ENCODE measurements at regions not wholly inside any gene's neighbourhood (a gene's known extent, or its start where the extent isn't known, plus 50 kb on each side); places are given as distances from the start of the nearest gene placed in this dataset.
A peak's percentile ranks its signal among the peaks of the same experiment; 100 is the strongest.

- ChIA-PET POLR2A (no interaction called here), CTCF (interaction anchor here (0.6 kb wide), 1 partner anchor 561 kb away, joined by 3 read pairs; no protein-coding TSS in a partner anchor)
- no peak overlapping the region for H3K4me3 ChIP-seq
- ATAC-seq, result no peak
- no peak for TF ChIP-seq CBX2 (IDR thresholded peaks at IDR 0.05; ENCODE audit: borderline replicate concordance, low read depth)
- no peak for TF ChIP-seq HOXB5 (CRISPR knock-in tag; IDR thresholded peaks at IDR 0.05)
- TF ChIP-seq NFE2L2 (conservative IDR thresholded peaks at IDR 0.05; ENCODE audit: low read length), result no peak
- no peak for TF ChIP-seq HOXB13 (CRISPR knock-in tag; IDR thresholded peaks at IDR 0.05; ENCODE audit: low read depth)
- no peak for TF ChIP-seq JUN (IDR thresholded peaks at IDR 0.05)
- TF ChIP-seq HDAC2 (IDR thresholded peaks at IDR 0.05), result no peak
- no peak for TF ChIP-seq EP300 (IDR thresholded peaks at IDR 0.05)
- no peak for TF ChIP-seq RFX5 (IDR thresholded peaks at IDR 0.05)
- no peak for TF ChIP-seq BHLHE40 (IDR thresholded peaks at IDR 0.05; ENCODE audit: low read depth, low read length)
- H3K9me3 ChIP-seq, result peaks cover 19% of the 10 kb centered on the region
- 43% methylated on average over 6 of the region's 14 CpGs for WGBS (ENCODE audit: missing lambda C conversion rate)
- no peaks in the 10 kb centered on the region for H3K4me1 ChIP-seq
- no peak overlapping the region for H3K27ac ChIP-seq
- no peak overlapping the region for H3K4me2 ChIP-seq
- FAIRE-seq, result no peak
- no peak for DNase-seq (ENCODE audit: low read depth in 1 of 2, low spot score in 1 of 2)
These were observed 460.2 kb downstream of the OCA2 start for GRCh38 chr15:27638958-27639357.

DNA sequence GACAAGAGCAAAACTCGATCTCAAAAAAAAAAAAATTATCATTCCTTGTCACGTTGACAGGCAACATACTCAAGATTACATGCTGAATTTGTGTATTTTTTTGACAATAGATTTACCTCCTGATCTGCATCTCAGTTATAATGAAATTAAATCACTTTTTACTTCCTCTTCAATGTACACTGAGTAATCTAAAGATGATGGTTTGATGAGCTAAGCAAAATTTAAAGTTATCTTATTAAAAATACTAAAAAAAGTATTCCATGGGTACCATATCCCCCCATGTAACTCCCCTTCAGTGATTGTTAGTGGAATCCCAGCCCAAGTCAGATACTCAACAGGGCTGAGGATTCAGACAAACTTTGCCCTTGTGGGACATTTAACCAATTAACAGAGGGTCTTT, 463.2 kb downstream of the OCA2 start:
- Histone ChIP-seq H3K4me1 (no peaks in the 10 kb centered on the region), H3K4me2 (no peak overlapping the region), H3K27ac (no peak overlapping the region), H3K4me3 (no peak overlapping the region), H3K9me3 (peaks cover 15% of the 10 kb centered on the region)
- ChIA-PET POLR2A (no interaction called here), CTCF (no interaction called here)
- ATAC-seq, result no peak
- DNase-seq (ENCODE audit: low read depth in 1 of 2, low spot score in 1 of 2), result no peak
- WGBS (ENCODE audit: missing lambda C conversion rate), result 2% methylated on average over 2 of the region's 2 CpGs
- no peak for FAIRE-seq
- peak; percentile 67 for TF ChIP-seq MAFK (IDR thresholded peaks at IDR 0.05; ENCODE audit: partially characterized antibody)
- no peak for TF ChIP-seq ZSCAN20 (CRISPR knock-in tag; IDR thresholded peaks at IDR 0.05)
- no peak for TF ChIP-seq RCOR1 (IDR thresholded peaks at IDR 0.05; ENCODE audit: low read depth, low read length)
- TF ChIP-seq EHMT2 (IDR thresholded peaks at IDR 0.05; ENCODE audit: low read depth), result no peak

GRCh38 chr15:27628486-27628885, 470.6 kb downstream of the OCA2 start:
- H3K9me3 ChIP-seq, result peaks cover 28% of the 10 kb centered on the region
- no peak overlapping the region for H3K27ac ChIP-seq
- no peak overlapping the region for H3K4me2 ChIP-seq
- DNase-seq (ENCODE audit: low read depth in 1 of 2, low spot score in 1 of 2), result no peak
- POLR2A ChIA-PET, result no interaction called here
- TF ChIP-seq ZNF302 (CRISPR knock-in tag; IDR thresholded peaks at IDR 0.05) (no peak), EHMT2 (IDR thresholded peaks at IDR 0.05; ENCODE audit: low read depth) (no peak), EP300 (IDR thresholded peaks at IDR 0.05) (no peak), RCOR1 (IDR thresholded peaks at IDR 0.05; ENCODE audit: low read depth, low read length) (no peak), GATA3 (IDR thresholded peaks at IDR 0.05; ENCODE audit: borderline replicate concordance) (no peak), MAFK (IDR thresholded peaks at IDR 0.05; ENCODE audit: partially characterized antibody) (no peak), EHF (CRISPR knock-in tag; IDR thresholded peaks at IDR 0.05) (no peak), HES2 (IDR thresholded peaks at IDR 0.05) (no peak), KDM5A (IDR thresholded peaks at IDR 0.05) (no peak), FOSL2 (IDR thresholded peaks at IDR 0.05) (no peak), FOSL2 (CRISPR knock-in tag; IDR thresholded peaks at IDR 0.05) (no peak), POLR2A (IDR thresholded peaks at IDR 0.05; ENCODE audit: low read length) (no peak), KDM1A (IDR thresholded peaks at IDR 0.05; ENCODE audit: low read depth) (no peak), MYC (IDR thresholded peaks at IDR 0.05; ENCODE audit: borderline replicate concordance, low read length) (no peak), RFX5 (IDR thresholded peaks at IDR 0.05) (no peak), FOSB (CRISPR knock-in tag; IDR thresholded peaks at IDR 0.05) (no peak), HOXA7 (CRISPR knock-in tag; IDR thresholded peaks at IDR 0.05) (no peak)
- TF ChIP-seq, protein P1, sequence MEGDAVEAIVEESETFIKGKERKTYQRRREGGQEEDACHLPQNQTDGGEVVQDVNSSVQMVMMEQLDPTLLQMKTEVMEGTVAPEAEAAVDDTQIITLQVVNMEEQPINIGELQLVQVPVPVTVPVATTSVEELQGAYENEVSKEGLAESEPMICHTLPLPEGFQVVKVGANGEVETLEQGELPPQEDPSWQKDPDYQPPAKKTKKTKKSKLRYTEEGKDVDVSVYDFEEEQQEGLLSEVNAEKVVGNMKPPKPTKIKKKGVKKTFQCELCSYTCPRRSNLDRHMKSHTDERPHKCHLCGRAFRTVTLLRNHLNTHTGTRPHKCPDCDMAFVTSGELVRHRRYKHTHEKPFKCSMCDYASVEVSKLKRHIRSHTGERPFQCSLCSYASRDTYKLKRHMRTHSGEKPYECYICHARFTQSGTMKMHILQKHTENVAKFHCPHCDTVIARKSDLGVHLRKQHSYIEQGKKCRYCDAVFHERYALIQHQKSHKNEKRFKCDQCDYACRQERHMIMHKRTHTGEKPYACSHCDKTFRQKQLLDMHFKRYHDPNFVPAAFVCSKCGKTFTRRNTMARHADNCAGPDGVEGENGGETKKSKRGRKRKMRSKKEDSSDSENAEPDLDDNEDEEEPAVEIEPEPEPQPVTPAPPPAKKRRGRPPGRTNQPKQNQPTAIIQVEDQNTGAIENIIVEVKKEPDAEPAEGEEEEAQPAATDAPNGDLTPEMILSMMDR (IDR thresholded peaks at IDR 0.05), result no peak
- TF ChIP-seq, protein P2, sequence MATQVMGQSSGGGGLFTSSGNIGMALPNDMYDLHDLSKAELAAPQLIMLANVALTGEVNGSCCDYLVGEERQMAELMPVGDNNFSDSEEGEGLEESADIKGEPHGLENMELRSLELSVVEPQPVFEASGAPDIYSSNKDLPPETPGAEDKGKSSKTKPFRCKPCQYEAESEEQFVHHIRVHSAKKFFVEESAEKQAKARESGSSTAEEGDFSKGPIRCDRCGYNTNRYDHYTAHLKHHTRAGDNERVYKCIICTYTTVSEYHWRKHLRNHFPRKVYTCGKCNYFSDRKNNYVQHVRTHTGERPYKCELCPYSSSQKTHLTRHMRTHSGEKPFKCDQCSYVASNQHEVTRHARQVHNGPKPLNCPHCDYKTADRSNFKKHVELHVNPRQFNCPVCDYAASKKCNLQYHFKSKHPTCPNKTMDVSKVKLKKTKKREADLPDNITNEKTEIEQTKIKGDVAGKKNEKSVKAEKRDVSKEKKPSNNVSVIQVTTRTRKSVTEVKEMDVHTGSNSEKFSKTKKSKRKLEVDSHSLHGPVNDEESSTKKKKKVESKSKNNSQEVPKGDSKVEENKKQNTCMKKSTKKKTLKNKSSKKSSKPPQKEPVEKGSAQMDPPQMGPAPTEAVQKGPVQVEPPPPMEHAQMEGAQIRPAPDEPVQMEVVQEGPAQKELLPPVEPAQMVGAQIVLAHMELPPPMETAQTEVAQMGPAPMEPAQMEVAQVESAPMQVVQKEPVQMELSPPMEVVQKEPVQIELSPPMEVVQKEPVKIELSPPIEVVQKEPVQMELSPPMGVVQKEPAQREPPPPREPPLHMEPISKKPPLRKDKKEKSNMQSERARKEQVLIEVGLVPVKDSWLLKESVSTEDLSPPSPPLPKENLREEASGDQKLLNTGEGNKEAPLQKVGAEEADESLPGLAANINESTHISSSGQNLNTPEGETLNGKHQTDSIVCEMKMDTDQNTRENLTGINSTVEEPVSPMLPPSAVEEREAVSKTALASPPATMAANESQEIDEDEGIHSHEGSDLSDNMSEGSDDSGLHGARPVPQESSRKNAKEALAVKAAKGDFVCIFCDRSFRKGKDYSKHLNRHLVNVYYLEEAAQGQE (IDR thresholded peaks at IDR 0.05), result no peak
- no peaks in the 10 kb centered on the region for H3K4me1 ChIP-seq
- FAIRE-seq, result no peak
- under 1% methylated on average over 2 of the region's 2 CpGs for WGBS (ENCODE audit: missing lambda C conversion rate)
- ATAC-seq, result no peak
- H3K4me3 ChIP-seq, result no peak overlapping the region
- CTCF ChIA-PET, result no interaction called here
